HCEC 1CT (cell line): ENCODE measurements at regions not wholly inside any gene's neighbourhood (a gene's known extent, or its start where the extent isn't known, plus 50 kb on each side); places are given as distances from the start of the nearest gene placed in this dataset.
A peak's percentile ranks its signal among the peaks of the same experiment; 100 is the strongest.

ENCODE experiments used
- DNase-seq: peaks from one replicate; pipeline ENCODE4 v3.0.0-alpha.2; 2017

- no peak for DNase-seq
These were observed 1723.3 kb downstream of the EFNA5 start for GRCh38 chr5:105947461-105947860.

- no peak for DNase-seq
These were observed 1725.3 kb downstream of the EFNA5 start for GRCh38 chr5:105945203-105945972.

GRCh38 chr5:105940181-105940580, 1730.6 kb downstream of the EFNA5 start:
- DNase-seq: no peak

- no peak for DNase-seq
These were observed 1736.6 kb downstream of the EFNA5 start for GRCh38 chr5:105934171-105934570.

GRCh38 chr5:105931881-105932421, 1738.8 kb downstream of the EFNA5 start:
- peak; percentile 85 for DNase-seq

GRCh38 chr5:105929858-105930257, 1740.9 kb downstream of the EFNA5 start:
- no peak for DNase-seq

GRCh38 chr5:105924366-105924765, 1746.4 kb downstream of the EFNA5 start:
- DNase-seq: peak; percentile 90

GRCh38 chr5:105922574-105922973, 1748.2 kb downstream of the EFNA5 start:
- DNase-seq: no peak

GRCh38 chr5:105922080-105922479, 1748.7 kb downstream of the EFNA5 start:
- no peak for DNase-seq

- DNase-seq: no peak
These were observed 1753.5 kb downstream of the EFNA5 start for GRCh38 chr5:105917189-105917588.

- no peak for DNase-seq
These were observed 1763.7 kb downstream of the EFNA5 start for GRCh38 chr5:105907016-105907415.

- DNase-seq: no peak
These were observed 1765.3 kb downstream of the EFNA5 start for GRCh38 chr5:105905392-105905791.

GRCh38 chr5:105903069-105903468, 1767.7 kb downstream of the EFNA5 start:
- DNase-seq: no peak

- DNase-seq: no peak
These were observed 1771.0 kb downstream of the EFNA5 start for GRCh38 chr5:105899726-105900125.

GRCh38 chr5:105898183-105898582, 1772.6 kb downstream of the EFNA5 start:
- no peak for DNase-seq

- peak; percentile 65 for DNase-seq
These were observed 1785.5 kb downstream of the EFNA5 start for GRCh38 chr5:105885266-105885665.

GRCh38 chr5:105882956-105883481, 1787.7 kb downstream of the EFNA5 start:
- no peak for DNase-seq

GRCh38 chr5:105878402-105878801, 1792.3 kb downstream of the EFNA5 start:
- no peak for DNase-seq

GRCh38 chr5:105877592-105877991, 1793.1 kb downstream of the EFNA5 start:
- DNase-seq: no peak

GRCh38 chr5:105874316-105874715, 1796.4 kb downstream of the EFNA5 start:
- no peak for DNase-seq

- DNase-seq: no peak
These were observed 1798.0 kb downstream of the EFNA5 start for GRCh38 chr5:105872569-105873270.

GRCh38 chr5:105868038-105868780, 1802.5 kb downstream of the EFNA5 start:
- no peak for DNase-seq

GRCh38 chr5:105865834-105866233, 1804.9 kb downstream of the EFNA5 start:
- DNase-seq: no peak
